Suppressor macrophage (primary cell): ENCODE measurements at regions not wholly inside any gene's neighbourhood (a gene's known extent, or its start where the extent isn't known, plus 50 kb on each side); places are given as distances from the start of the nearest gene placed in this dataset.

Source experiments
- DNase-seq, 4 experiments: peaks; one replicate each; pipeline ENCODE4 v3.0.0-alpha.2; 2020 to 2022

GRCh38 chr2:146642066-146642465 is 1202.8 kb upstream of the ACVR2A start:
- no peak for DNase-seq

GRCh38 chr2:146634230-146635097 is 1210.4 kb upstream of the ACVR2A start:
- no peak for DNase-seq

GRCh38 chr2:146633159-146633558 is 1211.7 kb upstream of the ACVR2A start:
- DNase-seq: no peak

- DNase-seq: no peak
These were observed 1212.1 kb upstream of the ACVR2A start for GRCh38 chr2:146632707-146633106.

- DNase-seq: no peak
These were observed 1220.2 kb upstream of the ACVR2A start for GRCh38 chr2:146624430-146625160.

GRCh38 chr2:146623771-146624170 is 1221.1 kb upstream of the ACVR2A start:
- DNase-seq: no peak

GRCh38 chr2:146621656-146622055 is 1223.2 kb upstream of the ACVR2A start:
- DNase-seq: no peak

- DNase-seq: no peak
These were observed 1229.1 kb upstream of the ACVR2A start for GRCh38 chr2:146615778-146616177.

GRCh38 chr2:146608490-146608889 is 1236.3 kb upstream of the ACVR2A start:
- DNase-seq: no peak

GRCh38 chr2:146604521-146604920 is 1240.3 kb upstream of the ACVR2A start:
- no peak for DNase-seq

- no peak for DNase-seq
These were observed 1242.0 kb upstream of the ACVR2A start for GRCh38 chr2:146602856-146603255.

- DNase-seq: no peak
These were observed 1242.4 kb upstream of the ACVR2A start for GRCh38 chr2:146602383-146602782.

GRCh38 chr2:146598791-146599190 is 1246.0 kb upstream of the ACVR2A start:
- no peak for DNase-seq

GRCh38 chr2:146597291-146597690 is 1247.5 kb upstream of the ACVR2A start:
- DNase-seq: no peak

- DNase-seq: no peak
These were observed 1252.9 kb upstream of the ACVR2A start for GRCh38 chr2:146591908-146592307.

GRCh38 chr2:146587291-146587713 is 1257.5 kb upstream of the ACVR2A start:
- no peak for DNase-seq

GRCh38 chr2:146584316-146584715 is 1260.5 kb upstream of the ACVR2A start:
- DNase-seq: no peak

- DNase-seq: no peak
These were observed 1265.5 kb upstream of the ACVR2A start for GRCh38 chr2:146579147-146579930.

- DNase-seq: no peak
These were observed 1268.3 kb upstream of the ACVR2A start for GRCh38 chr2:146576339-146577111.

- DNase-seq: no peak
These were observed 1272.2 kb upstream of the ACVR2A start for GRCh38 chr2:146572598-146572997.

- DNase-seq: no peak
These were observed 1282.8 kb upstream of the ACVR2A start for GRCh38 chr2:146561996-146562395.

- no peak for DNase-seq
These were observed 1297.6 kb upstream of the ACVR2A start for GRCh38 chr2:146547236-146547635.
